ENCODE measurements at regions not wholly inside any gene's neighbourhood (a gene's known extent, or its start where the extent isn't known, plus 50 kb on each side); places are given as distances from the start of the nearest gene placed in this dataset.

DNA sequence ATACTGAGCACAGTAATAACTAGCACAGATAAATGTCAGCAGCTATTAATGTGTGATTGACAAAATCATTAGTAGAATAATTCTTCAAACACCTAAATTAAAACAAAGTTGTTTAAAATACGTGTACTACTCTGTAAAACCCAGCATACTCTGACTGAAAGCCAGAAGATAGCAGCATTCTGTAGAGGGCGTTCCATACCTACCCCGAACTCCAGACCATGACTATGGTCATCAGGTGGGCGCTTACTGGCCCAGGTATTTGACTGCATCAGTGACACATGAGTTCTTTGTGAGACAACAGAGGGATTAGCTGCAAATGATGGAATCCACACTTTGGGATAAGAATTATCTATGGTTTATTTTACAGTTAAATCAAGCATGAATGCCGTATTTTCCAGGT lies 139.7 kb upstream of the POGK start:
- no peak overlapping the region for H4K91ac ChIP-seq (ENCODE audit: insufficient read length, low read depth, low read length)
- no peaks in the 10 kb centered on the region for H3K27me3 ChIP-seq (ENCODE audit: insufficient read depth, low read length)
- H3K27ac Mint-ChIP-seq = no peak overlapping the region
- no peak overlapping the region for H3T11ph ChIP-seq (ENCODE audit: low read length)
- no peak overlapping the region for H3K4me2 ChIP-seq (ENCODE audit: insufficient read depth, insufficient read length, low read length)
- H3K56ac ChIP-seq (ENCODE audit: insufficient read length, low read depth, low read length) = no peak overlapping the region
- no peaks in the 10 kb centered on the region for H3K4me1 ChIP-seq (ENCODE audit: insufficient read depth, low read length)
- H3K79me1 ChIP-seq (ENCODE audit: insufficient read depth, low read depth, low read length, poor library complexity, severe bottlenecking) = no peaks in the 10 kb centered on the region
- H2AK5ac ChIP-seq (ENCODE audit: insufficient read length, low read length) = no peak overlapping the region
- H2BK5ac ChIP-seq (ENCODE audit: insufficient read length, low read length) = no peak overlapping the region
- no peak overlapping the region for H3K23ac ChIP-seq (ENCODE audit: insufficient read length, low read depth, low read length)
- H3K14ac ChIP-seq (ENCODE audit: insufficient read depth, low read length) = no peak overlapping the region
- no peaks in the 10 kb centered on the region for H3K9me3 Mint-ChIP-seq
- no peak for DNase-seq
- H3K4me3 Mint-ChIP-seq = no peak overlapping the region
- H3K18ac ChIP-seq (ENCODE audit: insufficient read length, low read depth, low read length) = no peak overlapping the region
- no peak overlapping the region for H3K27ac ChIP-seq (ENCODE audit: insufficient read length, low read depth, low read length)
- H3K79me2 ChIP-seq (ENCODE audit: insufficient read depth, low read length) = no peaks in the 10 kb centered on the region
- peaks cover 2 to 11% of the 10 kb centered on the region in 2 experiments; a peak in 2 of 4 replicates for H3K4me1 Mint-ChIP-seq
- H3K9me3 ChIP-seq (ENCODE audit: control insufficient read depth, low read depth, low read length) = no peaks in the 10 kb centered on the region
- no peak for TF ChIP-seq CTCF (conservative IDR thresholded peaks at IDR 0.05)
- H2BK20ac ChIP-seq (ENCODE audit: low read depth, low read length, poor library complexity, severe bottlenecking) = no peak overlapping the region
- no peak overlapping the region for H2AFZ ChIP-seq (ENCODE audit: low read length)
- WGBS (ENCODE audit: extremely low coverage, insufficient read length, low lambda C conversion rate) = no CpG with 5 or more reads among the region's 5 CpGs
- H2BK12ac ChIP-seq (ENCODE audit: insufficient read length, low read depth, low read length) = no peak overlapping the region
- no peaks in the 10 kb centered on the region for H4K20me1 ChIP-seq (ENCODE audit: control insufficient read depth, insufficient read depth, insufficient read length)
- no peak overlapping the region for H3K4ac ChIP-seq (ENCODE audit: low read depth, low read length)
- no peak overlapping the region for H4K5ac ChIP-seq (ENCODE audit: insufficient read length, low read depth, low read length)
- no peaks in the 10 kb centered on the region; a peak in 2 of 7 replicates for H3K36me3 Mint-ChIP-seq (ENCODE audit: insufficient read depth in 1 of 3, low read depth in 3 of 3)
- no peak overlapping the region for H2BK120ac ChIP-seq (ENCODE audit: low read depth, low read length, poor library complexity, severe bottlenecking)
- no peaks in the 10 kb centered on the region for H3K27me3 Mint-ChIP-seq (ENCODE audit: low read depth)
- no peak overlapping the region for H3K9ac ChIP-seq (ENCODE audit: extremely low read depth, insufficient read length, low read length)
- no peaks in the 10 kb centered on the region for H3K23me2 ChIP-seq (ENCODE audit: insufficient read length, low read depth, low read length, poor library complexity, severe bottlenecking)
- H2BK15ac ChIP-seq (ENCODE audit: low read depth, low read length) = no peak overlapping the region
- no peak overlapping the region for H4K8ac ChIP-seq (replicated peaks; ENCODE audit: insufficient read length, low read depth, low read length)

Data from H9 (cell line).